Skeletal muscle satellite cell (primary cell): ENCODE measurements at regions not wholly inside any gene's neighbourhood (a gene's known extent, or its start where the extent isn't known, plus 50 kb on each side); places are given as distances from the start of the nearest gene placed in this dataset.

Experiments used
- H3K27me3 ChIP-seq: 2 replicates; pipeline ENCODE4 v1.7.0; 2013; ENCODE audit warnings: low read length; ENCODE audit not compliant: control insufficient read depth, insufficient read depth
- H3K36me3 ChIP-seq: 2 replicates; pipeline ENCODE4 v1.7.0; 2013; ENCODE audit warnings: mild to moderate bottlenecking, control low read depth, low read length; ENCODE audit not compliant: insufficient read depth
- H3K4me1 ChIP-seq: 2 replicates; pipeline ENCODE4 v1.7.0; 2013; ENCODE audit warnings: low read length; ENCODE audit not compliant: control insufficient read depth, insufficient read depth
- H3K4me2 ChIP-seq: 2 replicates; pipeline ENCODE4 v1.7.0; 2013; ENCODE audit warnings: mild to moderate bottlenecking, low read length
- H3K4me3 ChIP-seq: 2 replicates; pipeline ENCODE4 v1.7.0; 2013; ENCODE audit warnings: low read length
- H3K9ac ChIP-seq: 2 replicates; pipeline ENCODE4 v1.7.0; 2013; ENCODE audit warnings: mild to moderate bottlenecking, low read depth, low read length, moderate library complexity
- H3K9me3 ChIP-seq: replicated peaks from 2 replicates; pipeline ENCODE4 v1.7.0; 2013; ENCODE audit warnings: mild to moderate bottlenecking, control low read depth, low read length

- peaks cover 14% of the 10 kb centered on the region for H3K4me1 ChIP-seq
- H3K36me3 ChIP-seq: no peaks in the 10 kb centered on the region
- peak overlapping the region; percentile 10 for H3K4me2 ChIP-seq
- H3K27me3 ChIP-seq: no peaks in the 10 kb centered on the region
- H3K4me3 ChIP-seq: no peak overlapping the region
- no peak overlapping the region for H3K9ac ChIP-seq
- no peaks in the 10 kb centered on the region for H3K9me3 ChIP-seq
Observed at GRCh38 chr9:115923410-115923809, 230.2 kb upstream of the PAPPA start.

- Histone ChIP-seq H3K36me3 (no peaks in the 10 kb centered on the region), H3K27me3 (no peaks in the 10 kb centered on the region), H3K4me2 (peak overlapping the region; percentile 10), H3K9me3 (no peaks in the 10 kb centered on the region), H3K9ac (no peak overlapping the region), H3K4me3 (no peak overlapping the region), H3K4me1 (peaks cover 14% of the 10 kb centered on the region)
Observed at GRCh38 chr9:115923903-115924668, 229.5 kb upstream of the PAPPA start.

- no peaks in the 10 kb centered on the region for H3K9me3 ChIP-seq
- H3K36me3 ChIP-seq: no peaks in the 10 kb centered on the region
- peaks cover 14% of the 10 kb centered on the region for H3K4me1 ChIP-seq
- H3K9ac ChIP-seq: no peak overlapping the region
- H3K4me3 ChIP-seq: no peak overlapping the region
- no peak overlapping the region for H3K4me2 ChIP-seq
- H3K27me3 ChIP-seq: no peaks in the 10 kb centered on the region
Observed at GRCh38 chr9:115924669-115924987, 229.0 kb upstream of the PAPPA start.

DNA sequence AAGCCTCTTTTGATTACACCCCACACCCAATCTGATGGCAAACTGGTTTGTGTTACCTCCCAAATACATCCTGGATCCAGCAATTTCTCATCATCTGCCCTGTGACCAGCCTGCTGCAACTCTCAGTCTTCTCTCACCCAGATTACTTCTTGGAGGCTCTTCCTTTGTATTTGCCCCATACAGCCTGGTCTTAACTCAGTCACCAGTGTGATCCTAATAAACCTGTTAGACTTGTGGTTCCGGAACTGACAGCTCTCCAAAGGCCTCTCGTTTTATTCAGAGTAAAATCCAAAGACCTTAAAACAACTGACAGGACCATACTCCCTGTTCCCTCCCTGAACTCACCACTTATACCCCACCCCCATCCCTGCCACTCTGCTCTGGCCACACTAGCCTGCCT is 228.2 kb upstream of the PAPPA start:
- Histone ChIP-seq H3K36me3 (no peaks in the 10 kb centered on the region), H3K4me2 (no peak overlapping the region), H3K9ac (no peak overlapping the region), H3K27me3 (no peaks in the 10 kb centered on the region), H3K9me3 (no peaks in the 10 kb centered on the region), H3K4me1 (peaks cover 14% of the 10 kb centered on the region), H3K4me3 (no peak overlapping the region)

DNA sequence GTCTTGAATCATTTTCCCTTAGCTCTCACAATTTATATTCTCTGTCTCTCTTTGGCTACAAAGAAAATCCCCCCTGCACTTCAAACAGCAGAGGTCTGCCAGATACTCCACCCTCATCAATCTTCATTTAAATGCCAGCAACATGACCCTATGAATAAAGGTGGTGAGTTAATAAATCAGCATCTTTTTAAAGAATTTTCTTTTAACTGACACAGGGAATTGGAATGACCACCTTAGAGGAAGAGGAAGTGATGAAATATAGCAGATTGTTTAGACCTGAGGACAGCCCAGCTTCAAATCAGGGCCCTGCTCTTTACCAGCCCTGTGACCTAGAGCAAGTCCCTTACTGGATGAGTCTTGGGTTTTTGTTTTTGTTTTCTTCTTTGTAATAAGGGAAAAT is 223.1 kb upstream of the PAPPA start:
- Histone ChIP-seq H3K9me3 (no peaks in the 10 kb centered on the region), H3K4me3 (no peak overlapping the region), H3K9ac (no peak overlapping the region), H3K27me3 (no peaks in the 10 kb centered on the region), H3K4me1 (no peaks in the 10 kb centered on the region), H3K36me3 (no peaks in the 10 kb centered on the region), H3K4me2 (no peak overlapping the region)

DNA sequence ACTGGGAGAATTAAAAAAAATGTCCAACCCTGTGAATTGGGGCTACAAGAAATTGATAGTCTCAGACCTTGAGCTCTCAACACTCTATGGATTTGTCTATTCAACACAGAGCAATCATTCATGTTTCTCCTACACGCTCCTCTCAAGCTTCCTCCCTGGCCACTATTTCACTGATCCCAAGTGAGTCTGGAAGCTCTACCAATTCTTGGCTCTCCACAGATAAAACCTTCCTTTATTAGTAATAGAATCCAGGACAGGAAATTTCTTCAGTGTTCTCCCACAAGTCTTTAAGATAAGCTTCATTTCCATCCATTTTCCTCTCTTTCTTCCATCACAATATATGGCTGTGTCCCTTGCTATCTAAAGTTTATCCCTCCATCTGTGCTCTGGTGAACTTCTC is 215.1 kb upstream of the PAPPA start:
- no peaks in the 10 kb centered on the region for H3K9me3 ChIP-seq
- no peaks in the 10 kb centered on the region for H3K27me3 ChIP-seq
- peaks cover 33% of the 10 kb centered on the region for H3K4me1 ChIP-seq
- H3K4me3 ChIP-seq: no peak overlapping the region
- H3K36me3 ChIP-seq: no peaks in the 10 kb centered on the region
- H3K9ac ChIP-seq: no peak overlapping the region
- no peak overlapping the region for H3K4me2 ChIP-seq

GRCh38 chr9:115939065-115939765 is 214.4 kb upstream of the PAPPA start:
- no peaks in the 10 kb centered on the region for H3K9me3 ChIP-seq
- H3K36me3 ChIP-seq: no peaks in the 10 kb centered on the region
- peak overlapping the region; percentile 8 for H3K4me2 ChIP-seq
- H3K27me3 ChIP-seq: no peaks in the 10 kb centered on the region
- H3K9ac ChIP-seq: no peak overlapping the region
- no peak overlapping the region for H3K4me3 ChIP-seq
- H3K4me1 ChIP-seq: peaks cover 40% of the 10 kb centered on the region

DNA sequence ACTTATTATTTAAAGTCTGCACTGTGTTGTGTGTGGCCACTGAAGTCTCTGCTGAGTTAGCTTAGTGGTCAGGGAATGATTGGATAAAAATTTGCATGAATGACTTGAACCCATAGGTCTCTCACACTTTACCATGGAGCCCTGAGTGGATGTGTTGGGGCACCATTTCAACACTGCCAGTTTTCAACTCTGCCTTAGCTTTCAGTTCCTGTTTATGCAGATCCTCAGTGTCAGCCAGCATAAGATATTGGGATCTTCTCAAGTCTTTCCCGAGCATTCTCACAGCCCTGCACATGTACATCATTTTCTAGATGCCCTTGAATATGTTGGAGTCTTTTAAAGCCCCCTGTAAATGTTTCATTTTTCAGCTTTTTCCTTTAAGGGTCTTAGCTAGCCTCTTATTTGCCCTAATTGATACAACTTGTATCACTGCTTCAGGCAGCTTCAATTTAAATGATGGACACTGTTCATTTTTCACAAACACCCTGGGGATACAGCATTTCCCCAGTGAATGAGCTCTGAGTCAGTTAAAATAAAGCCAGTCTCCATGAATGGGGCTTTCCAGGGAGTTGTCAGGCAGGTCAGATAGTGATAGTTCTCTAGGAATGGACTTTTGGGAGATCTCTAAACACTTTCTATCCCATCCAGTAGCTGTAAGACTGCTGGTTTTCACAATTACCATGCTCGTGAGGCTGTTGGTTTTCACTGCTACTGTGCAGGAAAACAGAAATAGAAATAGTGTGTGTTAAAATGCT is 211.9 kb upstream of the PAPPA start:
- no peaks in the 10 kb centered on the region for H3K27me3 ChIP-seq
- H3K9me3 ChIP-seq: no peaks in the 10 kb centered on the region
- H3K4me3 ChIP-seq: no peak overlapping the region
- H3K4me1 ChIP-seq: peaks cover 52% of the 10 kb centered on the region
- no peaks in the 10 kb centered on the region for H3K36me3 ChIP-seq
- peak overlapping the region; percentile 16 for H3K9ac ChIP-seq
- no peak overlapping the region for H3K4me2 ChIP-seq

DNA sequence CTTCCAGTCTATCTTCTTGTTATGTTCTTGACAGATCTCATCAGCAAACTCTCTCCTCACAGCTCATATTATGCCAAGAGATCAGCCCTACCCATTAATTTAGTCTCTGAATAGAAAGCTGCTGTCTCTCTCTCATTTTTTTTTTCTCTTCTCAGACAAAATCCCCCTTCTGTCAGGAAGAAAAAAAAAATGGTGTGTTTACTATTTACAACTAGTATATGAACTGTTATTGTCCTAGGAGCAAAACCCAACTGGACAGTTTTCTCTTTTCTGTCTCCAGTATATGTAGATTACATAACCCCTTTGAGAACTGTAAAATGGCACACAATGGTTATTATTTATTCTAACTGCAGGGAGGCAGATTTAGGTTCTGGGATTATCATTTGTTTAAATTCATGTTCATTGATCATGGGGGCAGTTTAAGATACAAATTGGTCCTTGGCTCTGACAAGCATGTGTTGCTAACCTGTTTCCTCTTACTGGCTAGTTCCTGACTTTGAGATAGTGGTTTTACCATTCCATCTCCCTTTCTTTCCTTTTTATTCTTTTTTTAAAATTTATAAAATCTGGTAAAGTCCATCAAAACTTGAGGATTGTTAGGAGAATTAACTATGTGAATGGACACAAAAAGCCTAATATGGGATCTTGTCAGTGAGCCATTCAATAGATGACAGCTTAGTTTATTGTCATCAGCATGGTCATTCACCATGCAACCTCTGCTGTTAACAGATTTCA is 210.0 kb upstream of the PAPPA start:
- Histone ChIP-seq H3K9ac (peak overlapping the region; percentile 76), H3K27me3 (no peaks in the 10 kb centered on the region), H3K36me3 (no peaks in the 10 kb centered on the region), H3K4me2 (peak overlapping the region; percentile 64), H3K9me3 (no peaks in the 10 kb centered on the region), H3K4me3 (peak overlapping the region; percentile 5), H3K4me1 (peaks cover 52% of the 10 kb centered on the region)

- H3K4me2 ChIP-seq: peak overlapping the region; percentile 64
- no peaks in the 10 kb centered on the region for H3K36me3 ChIP-seq
- no peaks in the 10 kb centered on the region for H3K27me3 ChIP-seq
- H3K9ac ChIP-seq: peak overlapping the region; percentile 76
- peak overlapping the region; percentile 5 for H3K4me3 ChIP-seq
- H3K9me3 ChIP-seq: no peaks in the 10 kb centered on the region
- peaks cover 44% of the 10 kb centered on the region for H3K4me1 ChIP-seq
Observed at GRCh38 chr9:115944166-115944948, 209.2 kb upstream of the PAPPA start.
